ENCODE measurements at regions not wholly inside any gene's neighbourhood (a gene's known extent, or its start where the extent isn't known, plus 50 kb on each side); places are given as distances from the start of the nearest gene placed in this dataset.

- Histone ChIP-seq H3K36me3 (no peaks in the 10 kb centered on the region), H3K9me3 (no peaks in the 10 kb centered on the region), H3K4me1 (peaks cover 0 to 11% of the 10 kb centered on the region in 2 donors), H3K27ac (no peak overlapping the region), H3K27me3 (peaks cover 0 to 10% of the 10 kb centered on the region in 2 donors), H3K4me3 (peak overlapping the region in 2 of 3 donors; percentile 42 to 63)
- no peak for DNase-seq (ENCODE audit: low spot score in 2 of 2)
- no peak for TF ChIP-seq POLR2A (IDR thresholded peaks at IDR 0.05)
- TF ChIP-seq POLR2AphosphoS5 (IDR thresholded peaks at IDR 0.05), result no peak
- no peak for TF ChIP-seq CTCF (IDR thresholded peaks at IDR 0.05)
- intact Hi-C loops (cut with DNase I; ENCODE audit: low total_unique reads), result no loop called here
Observed at GRCh38 chr17:77527409-77527808, 386.6 kb downstream of the SEC14L1 start.

GRCh38 chr17:77527836-77528505 is 387.2 kb downstream of the SEC14L1 start:
- peaks cover 0 to 11% of the 10 kb centered on the region in 2 donors for H3K4me1 ChIP-seq
- intact Hi-C loops (cut with DNase I; ENCODE audit: low total_unique reads), result no loop called here
- H3K27ac ChIP-seq, result no peak overlapping the region
- DNase-seq (ENCODE audit: low spot score in 2 of 2), result no peak
- TF ChIP-seq POLR2AphosphoS5 (IDR thresholded peaks at IDR 0.05), result no peak
- no peak for TF ChIP-seq CTCF (IDR thresholded peaks at IDR 0.05)
- no peak for TF ChIP-seq POLR2A (IDR thresholded peaks at IDR 0.05)
- peak overlapping the region in 2 of 3 donors; percentile 47 to 64 for H3K4me3 ChIP-seq
- H3K9me3 ChIP-seq, result no peaks in the 10 kb centered on the region
- H3K27me3 ChIP-seq, result peaks cover 0 to 10% of the 10 kb centered on the region in 2 donors
- H3K36me3 ChIP-seq, result no peaks in the 10 kb centered on the region

- Histone ChIP-seq H3K9me3 (no peaks in the 10 kb centered on the region), H3K36me3 (no peaks in the 10 kb centered on the region), H3K27ac (no peak overlapping the region), H3K4me1 (peaks cover 0 to 11% of the 10 kb centered on the region in 2 donors), H3K27me3 (peaks cover 0 to 10% of the 10 kb centered on the region in 2 donors), H3K4me3 (peak overlapping the region; percentile 13 to 64 (median 47))
- intact Hi-C loops (cut with DNase I; ENCODE audit: low total_unique reads), result no loop called here
- TF ChIP-seq POLR2A (IDR thresholded peaks at IDR 0.05) (no peak), CTCF (IDR thresholded peaks at IDR 0.05) (no peak), POLR2AphosphoS5 (IDR thresholded peaks at IDR 0.05) (no peak)
- DNase-seq (ENCODE audit: low spot score in 2 of 2), result no peak
Observed at GRCh38 chr17:77528516-77529327, 388.0 kb downstream of the SEC14L1 start.

- no peak overlapping the region for H3K4me3 ChIP-seq
- no peaks in the 10 kb centered on the region for H3K36me3 ChIP-seq
- peaks cover 0 to 11% of the 10 kb centered on the region in 2 donors for H3K4me1 ChIP-seq
- no peak overlapping the region for H3K27ac ChIP-seq
- peaks cover 0 to 10% of the 10 kb centered on the region in 2 donors for H3K27me3 ChIP-seq
- intact Hi-C loops (cut with DNase I; ENCODE audit: low total_unique reads), result no loop called here
- no peaks in the 10 kb centered on the region for H3K9me3 ChIP-seq
- no peak for DNase-seq (ENCODE audit: low spot score in 2 of 2)
- TF ChIP-seq POLR2AphosphoS5 (IDR thresholded peaks at IDR 0.05), result no peak
- no peak for TF ChIP-seq CTCF (IDR thresholded peaks at IDR 0.05)
- no peak for TF ChIP-seq POLR2A (IDR thresholded peaks at IDR 0.05)
Observed at GRCh38 chr17:77529328-77529650, 388.5 kb downstream of the SEC14L1 start.

GRCh38 chr17:77530591-77530990 is 389.8 kb downstream of the SEC14L1 start:
- H3K27ac ChIP-seq, result no peak overlapping the region
- peaks cover 0 to 11% of the 10 kb centered on the region in 2 donors for H3K4me1 ChIP-seq
- H3K36me3 ChIP-seq, result no peaks in the 10 kb centered on the region
- DNase-seq (ENCODE audit: low spot score in 2 of 2), result no peak
- H3K27me3 ChIP-seq, result peaks cover 0 to 10% of the 10 kb centered on the region in 2 donors
- no peaks in the 10 kb centered on the region for H3K9me3 ChIP-seq
- intact Hi-C loops (cut with DNase I; ENCODE audit: low total_unique reads), result no loop called here
- TF ChIP-seq POLR2A (IDR thresholded peaks at IDR 0.05), result no peak
- TF ChIP-seq POLR2AphosphoS5 (IDR thresholded peaks at IDR 0.05), result no peak
- TF ChIP-seq CTCF (IDR thresholded peaks at IDR 0.05), result no peak
- no peak overlapping the region for H3K4me3 ChIP-seq

Data from breast epithelium (tissue), 4 donors.